GM21529 (cell line): ENCODE measurements at regions not wholly inside any gene's neighbourhood (a gene's known extent, or its start where the extent isn't known, plus 50 kb on each side); places are given as distances from the start of the nearest gene placed in this dataset.

Source experiments
- ATAC-seq: cut with Tn5 transposase; IDR thresholded peaks from one replicate; pipeline ENCODE4 v1.9.1; 2021; ENCODE audit not compliant: unreplicated experiment

DNA sequence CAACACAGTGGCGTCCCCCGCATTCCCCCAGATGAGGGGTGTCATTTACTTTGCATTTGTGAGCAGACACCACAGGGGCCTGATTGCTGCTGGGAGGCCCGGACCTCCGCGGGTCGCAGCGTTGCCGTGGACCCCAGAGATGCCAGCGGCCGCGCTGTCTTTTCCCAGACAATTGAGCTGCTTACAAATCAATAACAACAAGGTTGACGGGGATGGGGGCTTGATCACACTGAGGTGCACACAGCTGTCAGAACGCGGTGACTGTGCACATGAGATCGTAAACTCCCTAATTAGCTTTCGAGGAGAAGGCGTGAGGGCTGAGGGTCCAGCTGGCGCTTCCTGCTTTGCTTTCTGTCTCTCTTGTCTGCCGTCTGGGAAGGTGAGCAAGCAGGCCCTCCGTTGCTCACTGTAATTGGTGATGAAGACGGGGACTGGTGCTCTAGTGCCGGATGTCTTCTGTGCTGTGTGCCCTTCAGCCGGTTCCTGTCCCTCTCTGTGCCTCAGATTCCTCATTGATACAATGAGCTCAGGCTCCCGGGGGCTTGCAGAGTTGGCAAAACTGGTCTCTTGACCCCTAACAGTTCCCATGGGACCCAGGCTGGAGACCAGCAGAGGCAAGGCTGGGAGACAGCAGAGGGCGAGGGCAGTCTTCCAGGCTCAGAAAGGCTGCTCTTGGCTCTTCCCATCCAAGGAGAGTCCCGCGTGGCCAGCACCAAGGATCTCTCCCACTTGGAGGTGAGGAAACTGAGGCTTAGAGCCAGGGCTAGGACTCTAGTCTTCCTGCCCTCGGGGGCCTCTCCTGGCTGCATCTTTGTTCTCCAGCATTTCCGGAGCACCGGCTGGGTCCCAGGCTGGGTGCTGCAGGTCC, 126.0 kb upstream of the PMEPA1 start:
- no peak for ATAC-seq

DNA sequence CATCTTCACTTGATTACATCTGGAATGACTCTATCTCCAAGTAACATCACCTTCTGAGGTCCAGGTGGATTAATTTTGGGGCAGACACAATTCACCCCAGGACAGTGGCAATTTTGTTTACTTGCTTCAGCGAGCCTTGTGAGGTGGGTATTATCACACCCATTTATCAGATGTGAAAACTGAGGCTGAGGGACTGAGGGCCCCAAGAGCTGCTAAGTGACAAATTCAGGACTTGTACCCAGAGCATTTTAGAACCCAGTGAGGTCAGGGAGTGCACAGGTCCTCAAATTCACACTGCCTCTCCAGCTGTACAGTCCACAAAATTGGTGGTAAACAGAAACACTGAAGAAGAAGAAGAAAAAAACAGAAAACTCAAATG, 125.2 kb upstream of the PMEPA1 start:
- no peak for ATAC-seq

DNA sequence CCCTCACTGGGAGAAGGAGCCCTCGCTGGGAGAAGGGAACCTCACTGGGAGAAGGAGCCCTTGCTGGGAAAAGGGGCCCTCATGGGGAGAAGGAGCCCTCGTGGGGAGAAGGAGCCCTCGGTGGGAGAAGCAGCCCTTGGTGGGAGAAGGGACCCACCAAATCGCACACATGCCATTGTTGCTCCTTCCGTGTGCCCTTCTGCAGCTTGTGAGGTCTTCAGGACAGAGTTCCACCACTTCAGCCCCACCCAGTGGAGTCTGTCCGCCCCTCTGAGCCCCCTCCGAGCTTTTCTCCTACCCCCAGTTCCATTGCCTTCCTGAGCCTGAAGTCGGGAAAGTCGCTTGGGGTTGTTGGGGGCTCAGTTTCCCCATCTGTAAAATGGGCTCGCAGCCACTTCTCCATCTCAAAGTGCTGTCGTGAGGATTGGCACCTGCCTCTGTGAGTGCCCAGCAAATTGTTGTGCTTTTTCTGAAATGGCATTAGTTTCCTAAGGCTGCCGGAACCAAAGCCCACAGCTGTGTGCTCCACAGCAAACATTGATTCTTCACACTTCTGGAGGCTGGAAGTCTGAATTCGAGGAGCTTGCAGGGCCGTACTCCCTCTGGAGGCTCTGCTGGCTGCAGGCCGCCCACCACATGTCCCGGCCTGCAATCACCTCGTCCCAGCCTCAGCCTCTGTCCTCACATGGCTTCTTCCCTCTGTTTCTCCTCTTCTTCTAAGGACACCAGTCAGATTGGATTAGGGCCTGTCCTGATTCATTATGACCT, 124.7 kb upstream of the PMEPA1 start:
- ATAC-seq = no peak

DNA sequence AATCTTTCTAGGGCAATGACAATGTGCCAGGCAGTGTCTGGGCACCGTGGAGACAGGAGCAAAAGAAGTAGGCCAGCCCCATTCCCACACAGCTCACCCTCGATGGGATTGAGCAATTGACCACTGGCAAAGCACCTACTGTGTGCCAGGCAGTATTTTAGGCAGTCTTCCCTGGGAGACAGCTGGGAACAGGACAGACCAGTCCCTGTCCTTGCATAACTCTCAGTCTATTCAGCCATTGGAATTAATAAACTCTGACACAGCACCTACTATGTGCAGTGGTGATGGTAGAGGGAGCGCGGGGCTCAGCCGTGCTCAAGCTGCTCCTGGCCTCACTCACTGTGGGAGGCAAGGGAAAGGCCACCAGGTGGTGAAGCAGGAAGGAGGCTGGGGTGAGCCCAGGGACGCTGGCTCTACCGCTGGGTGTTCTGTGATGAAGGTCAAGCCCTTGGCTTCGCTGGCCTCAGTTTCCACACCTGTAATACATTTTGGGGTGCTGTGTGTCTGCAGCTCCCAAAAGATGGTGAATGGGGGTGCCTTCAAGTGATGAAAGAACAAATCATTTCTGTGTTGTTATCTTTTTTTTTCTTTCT, 122.3 kb upstream of the PMEPA1 start:
- no peak for ATAC-seq

DNA sequence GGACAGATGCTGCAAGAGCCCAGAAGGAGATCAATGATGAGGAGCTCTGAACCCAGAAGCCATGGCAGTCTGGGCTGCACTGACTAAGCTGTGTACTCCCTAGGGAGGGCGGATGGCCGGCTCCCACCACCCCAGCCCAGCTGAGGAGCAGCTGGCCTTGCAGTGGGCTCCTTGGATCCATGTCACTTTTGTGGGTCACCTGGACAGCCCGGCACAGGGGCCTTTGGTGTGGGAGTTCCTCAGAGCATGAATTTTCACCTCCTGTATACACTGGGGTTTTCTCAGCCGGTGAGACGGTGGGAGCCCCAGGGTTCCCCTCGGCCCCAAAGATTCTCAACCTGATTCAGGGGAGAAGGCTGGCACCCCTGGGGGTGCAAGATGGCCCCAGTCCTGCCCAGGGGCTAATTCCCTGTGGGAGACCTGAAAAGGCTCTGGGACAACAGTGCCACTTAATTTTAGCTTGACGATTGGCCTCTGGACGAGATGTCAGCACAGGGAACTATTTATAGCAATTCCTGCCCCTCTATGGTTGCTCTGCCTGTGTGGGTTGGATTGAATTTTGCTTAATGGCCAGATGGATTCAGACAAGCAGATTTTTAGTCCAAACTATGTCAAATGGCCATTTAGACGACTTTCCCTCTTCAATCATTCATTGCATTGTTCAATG, 121.6 kb upstream of the PMEPA1 start:
- ATAC-seq = no peak

DNA sequence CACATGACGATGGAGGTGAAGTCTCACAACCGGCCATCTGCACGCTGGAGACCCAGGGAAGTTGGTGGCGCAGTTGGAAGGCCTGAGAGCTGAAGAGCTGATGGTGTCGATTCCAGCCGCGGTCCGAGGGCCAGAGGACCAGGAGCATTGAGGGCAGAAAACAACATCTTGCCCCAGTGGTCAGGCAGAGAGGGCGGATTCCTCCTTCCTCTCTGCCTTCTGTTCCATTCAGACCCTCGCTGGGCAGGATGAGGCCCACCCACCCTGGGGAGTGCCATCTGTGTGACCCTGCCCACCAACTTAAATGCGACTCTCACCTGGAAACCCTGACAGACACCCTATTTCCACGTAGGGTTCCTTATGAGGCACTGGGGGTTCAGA, 120.7 kb upstream of the PMEPA1 start:
- ATAC-seq = no peak

DNA sequence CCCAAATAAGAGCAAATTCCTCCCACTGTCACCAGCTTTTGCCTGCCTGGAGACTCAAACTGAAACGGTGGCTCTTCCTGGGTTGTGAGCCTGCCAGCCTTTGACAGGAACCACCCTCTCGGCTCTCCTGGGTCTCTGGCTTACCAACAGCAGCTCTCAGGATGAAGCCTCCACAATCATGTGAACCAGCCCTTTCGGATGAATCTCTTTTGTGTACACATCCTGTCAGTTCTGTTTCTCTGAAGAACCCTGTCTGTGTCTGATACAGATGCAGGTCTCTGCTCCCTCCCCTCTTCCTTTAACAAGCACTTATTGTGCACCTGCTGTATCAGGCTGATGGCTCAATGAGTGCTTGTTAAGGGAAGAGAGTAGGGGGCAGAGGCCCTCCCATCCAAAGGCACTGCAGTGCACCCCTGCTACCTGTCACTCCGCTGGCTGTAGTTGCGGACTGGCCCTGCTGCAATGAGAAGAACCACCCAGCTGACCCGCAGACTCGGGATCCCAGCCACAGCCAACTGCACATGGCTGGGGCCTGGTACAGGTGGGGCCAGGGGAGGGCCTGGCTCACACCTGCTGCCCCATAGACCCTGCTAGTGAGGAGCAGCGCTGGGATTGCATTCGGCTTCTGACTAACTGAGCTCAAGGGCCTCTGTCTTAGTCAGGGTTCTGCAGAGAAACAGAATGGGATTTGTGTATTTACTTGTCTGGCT, 120.1 kb upstream of the PMEPA1 start:
- no peak for ATAC-seq

DNA sequence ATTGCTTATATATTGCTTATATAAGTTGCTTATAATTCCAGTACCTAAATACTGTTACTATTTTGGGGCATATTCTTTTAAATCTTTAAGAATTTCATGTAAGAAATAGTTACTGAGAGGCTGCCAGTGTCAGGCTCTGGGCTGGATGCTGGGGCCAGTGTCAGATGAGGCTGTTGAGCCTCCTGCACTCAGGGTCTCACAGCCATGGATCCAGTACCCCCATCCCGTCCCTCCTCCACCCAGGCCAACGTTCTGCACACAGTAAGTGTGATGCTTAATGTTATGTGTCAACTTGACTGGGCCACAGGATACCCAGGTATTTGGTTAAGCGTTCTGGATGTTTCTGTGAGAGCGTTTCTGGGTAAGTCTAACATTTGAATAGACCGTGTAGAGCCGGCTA, 119.5 kb upstream of the PMEPA1 start:
- no peak for ATAC-seq

DNA sequence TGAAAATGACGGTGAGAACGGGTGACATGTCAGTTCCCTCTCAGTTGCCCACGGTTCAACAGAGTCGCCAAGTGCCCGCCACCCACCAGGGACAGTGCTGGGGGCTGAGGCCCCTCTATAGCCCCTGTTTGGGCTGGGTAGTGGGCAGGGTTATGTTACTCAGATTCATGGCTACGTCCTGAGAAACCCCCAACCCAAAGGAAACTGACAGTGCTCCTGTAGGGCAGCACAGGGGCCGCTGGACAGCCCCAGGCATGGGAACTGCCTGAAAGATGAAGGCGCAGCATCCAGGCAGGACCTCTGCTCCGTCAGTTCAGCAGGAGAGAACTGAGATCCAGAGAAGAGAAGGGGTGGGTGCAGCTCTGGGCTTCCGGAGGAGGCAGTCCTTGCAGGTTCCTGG, 118.9 kb upstream of the PMEPA1 start:
- ATAC-seq = no peak

DNA sequence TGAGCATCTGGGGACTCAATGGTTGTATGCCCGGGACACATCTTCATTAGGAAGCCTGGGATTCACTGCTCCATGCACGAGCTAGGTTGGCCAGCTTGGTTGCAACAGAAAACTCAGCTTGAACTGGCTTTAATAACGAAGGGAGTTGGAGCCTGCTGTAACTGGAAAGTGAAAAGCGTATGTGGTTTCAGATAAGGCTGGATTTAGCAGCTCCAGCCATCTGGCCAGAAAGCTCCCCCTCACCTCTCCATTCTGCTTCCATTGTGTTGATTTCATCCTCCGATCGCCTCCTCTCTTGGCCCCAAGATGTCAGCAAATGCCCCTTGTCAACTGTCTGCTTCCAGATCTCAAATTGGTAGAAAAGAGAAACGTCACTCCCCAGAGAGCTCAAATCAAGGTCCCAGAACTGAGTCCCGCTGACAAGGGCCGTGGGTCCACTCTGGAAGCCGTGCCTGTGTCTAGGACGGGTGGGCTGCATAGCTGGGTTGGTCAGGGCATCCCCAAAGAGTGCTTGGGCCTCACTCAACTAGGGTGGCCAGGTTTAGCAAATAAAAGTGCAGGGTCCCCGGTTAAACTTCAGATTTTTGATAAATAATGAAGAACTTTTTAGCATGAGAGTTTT, 117.0 kb upstream of the PMEPA1 start:
- ATAC-seq = no peak

DNA sequence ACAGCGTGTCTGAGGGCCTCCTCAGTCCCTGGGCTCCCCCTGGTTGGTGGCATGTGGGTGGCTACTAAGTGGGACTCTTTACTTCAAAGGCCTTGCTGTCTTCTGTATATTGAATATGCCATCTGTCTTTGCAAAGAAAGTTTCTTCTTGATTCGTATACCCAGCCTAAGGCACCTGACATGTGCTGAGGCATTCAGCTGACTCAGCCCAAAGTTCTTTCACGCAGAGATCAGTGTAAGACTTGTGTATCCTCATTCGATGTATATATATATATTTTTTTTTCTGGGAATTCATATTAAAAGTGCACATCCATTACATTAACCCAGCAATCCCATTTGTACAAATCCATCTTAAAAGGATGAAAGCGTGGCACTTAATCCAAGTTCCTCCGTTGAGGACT, 115.1 kb upstream of the PMEPA1 start:
- no peak for ATAC-seq

DNA sequence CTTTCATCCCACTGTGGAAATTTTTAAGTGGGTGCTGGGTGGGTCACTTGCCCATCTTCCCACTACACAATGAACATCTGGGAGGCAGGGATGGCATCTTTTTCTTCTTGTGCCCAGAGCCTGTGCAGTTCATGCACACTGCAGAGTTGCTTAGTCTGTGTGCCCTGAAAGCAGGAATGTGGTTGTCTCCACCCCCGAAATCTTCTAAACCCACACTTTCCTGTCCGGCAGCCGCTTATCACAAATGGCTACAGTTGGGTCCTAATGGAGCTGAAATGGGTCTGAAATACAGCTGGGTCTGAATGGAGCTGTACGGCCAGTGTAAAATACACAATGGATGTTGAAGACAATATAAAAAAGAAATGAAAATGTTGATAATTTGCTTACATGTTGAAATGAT, 112.1 kb upstream of the PMEPA1 start:
- ATAC-seq = no peak

DNA sequence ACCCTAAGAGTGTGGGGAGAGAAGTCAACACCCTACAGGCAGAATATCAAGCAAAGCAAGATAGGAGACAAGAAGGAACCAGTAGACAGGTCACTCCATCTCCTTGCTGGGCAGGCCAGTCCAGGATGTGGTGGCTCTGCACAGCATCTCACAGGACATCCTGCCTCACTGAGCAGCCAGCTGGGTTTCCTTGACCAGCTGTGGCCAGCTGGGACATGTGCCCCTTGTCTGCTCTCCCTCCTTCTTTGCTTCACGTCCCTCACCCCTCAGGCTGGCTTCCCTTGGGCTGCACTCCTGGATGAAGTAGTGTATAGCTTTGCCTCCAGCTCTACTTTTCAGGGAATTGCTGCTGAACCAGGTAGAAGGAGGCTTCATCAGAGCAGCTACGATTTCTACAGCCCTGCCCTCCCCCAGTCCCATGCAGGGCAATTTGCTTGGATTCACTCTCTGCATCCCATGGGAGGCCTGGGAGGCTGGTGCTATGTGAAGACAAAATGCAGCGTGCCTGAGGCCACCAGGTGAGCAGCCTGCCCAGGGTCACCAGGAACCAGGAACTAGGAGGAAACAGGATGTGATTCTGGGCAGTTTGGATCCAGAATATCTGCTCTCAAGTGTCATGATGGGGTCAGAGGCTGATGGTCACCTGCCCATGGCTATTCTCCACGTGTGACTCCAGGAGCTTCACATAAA, 110.0 kb upstream of the PMEPA1 start:
- no peak for ATAC-seq

DNA sequence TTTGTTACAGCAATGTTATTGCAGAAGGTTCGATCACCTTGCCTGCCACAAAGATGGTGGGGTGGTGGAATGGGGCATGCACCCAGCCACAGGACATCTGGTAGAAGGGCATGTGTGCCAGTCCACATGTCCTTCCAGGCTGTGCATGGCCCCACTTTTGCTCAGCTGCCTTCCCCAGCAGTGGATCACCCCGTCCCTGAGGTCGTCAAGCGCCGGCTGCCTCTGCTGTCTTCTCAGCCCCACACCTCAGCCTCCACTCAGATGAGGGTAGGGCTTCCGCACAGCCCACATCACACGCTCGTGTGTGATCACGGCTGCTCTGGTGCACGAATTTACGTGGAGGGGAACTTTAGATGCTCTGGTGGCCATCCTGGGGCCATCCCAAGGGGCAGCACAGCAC, 109.5 kb upstream of the PMEPA1 start:
- no peak for ATAC-seq

DNA sequence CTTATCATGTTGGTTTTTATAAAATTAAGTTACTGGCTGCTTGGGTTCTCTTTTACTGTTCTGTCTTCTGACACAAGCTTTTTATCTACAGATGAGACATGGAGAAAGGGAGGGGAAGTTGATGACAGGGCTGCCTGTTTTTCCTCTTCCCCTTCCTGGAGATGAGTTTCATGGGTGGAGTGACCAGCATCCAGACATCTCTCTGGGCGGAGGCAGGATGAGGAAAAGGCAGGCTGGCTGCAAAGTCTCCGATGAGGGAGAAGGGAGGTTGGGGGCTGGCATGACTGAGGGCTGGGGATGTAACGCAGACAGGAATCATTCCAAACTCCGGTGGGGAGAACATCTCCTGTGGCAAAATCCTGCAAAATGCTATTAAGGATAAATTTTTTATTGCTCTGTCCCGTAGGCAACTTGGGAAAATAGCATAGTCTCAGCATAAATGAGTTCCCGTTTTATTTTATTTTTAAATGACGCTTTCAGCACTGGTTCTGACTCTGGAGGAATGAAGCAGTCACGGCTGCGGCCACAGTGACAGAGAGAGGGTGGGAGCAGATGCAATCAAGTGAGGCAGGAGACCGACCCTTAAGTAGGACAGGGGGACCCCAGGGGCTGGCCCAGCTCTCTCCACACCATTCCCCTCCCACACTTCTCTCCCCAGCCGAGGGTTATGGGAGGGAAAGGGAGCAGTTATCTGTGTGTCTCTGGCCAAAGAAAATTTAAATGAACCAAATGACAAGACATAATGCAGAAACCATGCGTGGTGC, 108.8 kb upstream of the PMEPA1 start:
- no peak for ATAC-seq

DNA sequence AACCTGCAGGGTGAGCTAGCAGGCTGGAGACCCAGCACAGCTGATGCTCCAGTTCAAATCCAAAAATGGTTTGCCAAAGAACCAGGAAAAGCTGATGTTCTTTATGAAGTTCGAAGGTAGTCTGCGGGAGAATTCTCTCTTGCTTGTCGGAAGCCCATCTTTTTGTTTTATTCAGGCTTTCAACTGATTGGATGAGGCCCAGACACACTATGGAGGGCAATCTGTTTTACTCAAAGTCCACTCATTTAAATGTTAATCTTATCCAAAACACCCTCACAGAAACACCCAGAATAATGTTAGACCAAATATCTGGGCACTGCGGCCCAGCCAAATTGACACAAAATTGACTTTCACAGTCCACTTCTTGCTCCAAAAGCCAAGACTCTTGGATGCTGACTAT, 105.6 kb upstream of the PMEPA1 start:
- no peak for ATAC-seq

DNA sequence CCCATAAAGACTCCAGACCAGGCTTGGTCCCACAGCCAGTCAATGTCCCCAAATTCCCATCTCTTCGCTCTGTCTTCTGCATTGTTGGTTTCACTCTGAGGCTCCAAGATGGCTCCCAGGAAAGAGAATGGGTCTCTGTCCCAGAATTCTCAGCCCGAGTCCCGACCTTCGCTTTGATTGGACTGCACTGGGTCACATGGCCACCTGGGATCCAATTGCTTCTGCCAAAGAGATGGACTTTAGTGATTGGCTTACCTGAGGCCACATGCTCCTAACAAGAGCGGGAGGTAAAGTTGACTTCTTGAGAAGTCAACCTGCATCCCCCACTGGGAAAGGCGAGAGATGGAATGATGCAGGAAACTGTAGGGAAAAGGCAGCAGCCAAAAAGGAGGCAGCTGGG, 104.7 kb upstream of the PMEPA1 start:
- no peak for ATAC-seq

DNA sequence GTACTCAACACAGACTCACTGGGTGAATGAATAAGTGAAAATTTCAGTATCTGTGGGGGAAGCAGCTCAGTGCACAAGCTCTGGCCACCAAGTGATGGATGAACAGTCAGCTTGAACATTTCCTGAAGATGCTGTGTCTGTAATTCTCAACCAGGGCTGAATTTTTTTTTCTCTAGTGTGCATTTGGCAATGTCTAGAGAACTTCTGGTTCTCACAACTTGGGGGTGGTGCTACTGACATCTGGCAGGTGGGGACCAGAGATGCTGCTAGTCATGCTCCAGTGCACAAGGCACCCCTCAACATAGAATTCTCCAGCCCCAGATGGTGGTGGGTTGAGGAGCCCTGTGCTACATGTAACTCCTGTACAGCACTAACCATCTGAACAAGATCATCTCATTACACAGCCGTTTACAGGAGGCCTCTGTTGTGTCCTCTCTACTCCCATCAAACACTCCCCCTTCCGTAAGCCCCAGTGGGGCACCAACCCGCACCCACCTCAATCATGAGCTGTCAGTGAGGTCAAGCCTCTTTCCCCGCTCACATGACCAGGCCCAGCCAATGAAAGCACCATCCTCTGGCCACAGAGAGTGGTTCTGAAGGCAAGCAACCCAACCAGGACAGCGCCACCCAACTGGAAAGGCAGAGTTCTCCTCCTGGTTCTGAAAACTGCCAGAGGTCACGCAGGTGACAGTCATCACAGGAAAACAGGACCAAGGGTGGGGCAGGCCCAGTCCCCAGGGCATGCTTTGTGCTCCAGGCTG, 103.9 kb upstream of the PMEPA1 start:
- no peak for ATAC-seq
